Prostate gland (tissue), 2 donors: ENCODE measurements at regions not wholly inside any gene's neighbourhood (a gene's known extent, or its start where the extent isn't known, plus 50 kb on each side); places are given as distances from the start of the nearest gene placed in this dataset.

Experiments used
- DNase-seq: peaks from one replicate; pipeline ENCODE4 v3.0.0-alpha.2; 2019; ENCODE audit warnings: low spot score
- H3K27ac ChIP-seq, 2 donors: fragments of 200-600 bp; sonication (generic); 2 replicates each; pipeline ENCODE4 v1.5.1; 2017 to 2019
- H3K27me3 ChIP-seq: fragments of 200-600 bp; sonication (generic); replicated peaks from 2 replicates; pipeline ENCODE4 v1.5.1; 2019; ENCODE audit not compliant: insufficient read depth
- H3K36me3 ChIP-seq, 2 donors: fragments of 200-600 bp; sonication (generic); 1 replicate in 1 of 2; 2 replicates in 1 of 2; pipeline versions ENCODE4 v1.5.1 to v1.8.1; 2017 to 2019
- H3K4me1 ChIP-seq: fragments of 200-600 bp; sonication (generic); replicated peaks from 2 replicates; pipeline ENCODE4 v1.5.1; 2019
- H3K4me3 ChIP-seq, 2 donors: fragments of 200-600 bp; sonication (generic); 2 replicates each; pipeline ENCODE4 v1.5.1; 2017 to 2019
- H3K9me3 ChIP-seq: fragments of 200-600 bp; sonication (generic); 2 replicates; pipeline ENCODE4 v1.5.1; 2017
- CTCF ChIP-seq, 4 experiments: fragments of 200-600 bp in 2 of 4; fragments of 450-650 bp in 2 of 4; sonication (generic) in 2 of 4; IDR thresholded peaks; 1 replicate in 3 of 4; 2 replicates in 1 of 4; pipeline ENCODE4 v1.5.1; 2016 to 2019; ENCODE audit warnings: antibody characterized with exemption in 4 of 4, mild to moderate bottlenecking in 2 of 4, moderate library complexity in 2 of 4
- POLR2A ChIP-seq: fragments of 450-650 bp; IDR thresholded peaks from one replicate; pipeline ENCODE4 v1.6.1; 2016; ENCODE audit warnings: antibody characterized with exemption, mild to moderate bottlenecking
- POLR2AphosphoS5 ChIP-seq: sonication (generic); formaldehyde crosslinking; IDR thresholded peaks from one replicate; pipeline ENCODE4 v1.6.1; 2017; ENCODE audit warnings: antibody characterized with exemption
- WGBS: methylation state at CpG from one replicate; pipeline ENCODE4 v1.1.5; 2018; 5-methylcytosine and 5-hydroxymethylcytosine counted together
- intact Hi-C: fragments of 100-400 bp; cut with DNase I; formaldehyde crosslinking; loops from one replicate; pipeline ENCODE4 v1.14.2; 2022

- DNase-seq = no peak
- Histone ChIP-seq H3K27ac (no peak overlapping the region), H3K9me3 (no peaks in the 10 kb centered on the region), H3K36me3 (no peaks in the 10 kb centered on the region), H3K4me3 (no peak overlapping the region), H3K4me1 (no peaks in the 10 kb centered on the region), H3K27me3 (no peaks in the 10 kb centered on the region)
- TF ChIP-seq POLR2A (no peak), POLR2AphosphoS5 (no peak), CTCF (IDR thresholded peaks at IDR 0.05) (no peak)
- intact Hi-C loops = no loop called here
- WGBS = 93% methylated on average over 3 of the region's 3 CpGs
Measured at GRCh38 chr2:224206816-224207215, 167.7 kb upstream of the SERPINE2 start.

- H3K36me3 ChIP-seq = no peaks in the 10 kb centered on the region
- TF ChIP-seq CTCF (IDR thresholded peaks at IDR 0.05) (no peak), POLR2A (no peak), POLR2AphosphoS5 (no peak)
- no peak for DNase-seq
- intact Hi-C loops = no loop called here
- H3K4me3 ChIP-seq = no peak overlapping the region
- no peak overlapping the region for H3K27ac ChIP-seq
- 95% methylated on average over 6 of the region's 6 CpGs for WGBS
- no peaks in the 10 kb centered on the region for H3K4me1 ChIP-seq
- no peaks in the 10 kb centered on the region for H3K27me3 ChIP-seq
- no peaks in the 10 kb centered on the region for H3K9me3 ChIP-seq
Measured at GRCh38 chr2:224202281-224202865, 163.3 kb upstream of the SERPINE2 start.

- Histone ChIP-seq H3K27me3 (no peaks in the 10 kb centered on the region), H3K27ac (no peak overlapping the region), H3K4me1 (no peaks in the 10 kb centered on the region), H3K4me3 (no peak overlapping the region), H3K9me3 (no peaks in the 10 kb centered on the region), H3K36me3 (no peaks in the 10 kb centered on the region)
- TF ChIP-seq POLR2A (no peak), CTCF (IDR thresholded peaks at IDR 0.05) (no peak), POLR2AphosphoS5 (no peak)
- no peak for DNase-seq
- intact Hi-C loops = no loop called here
- 42% methylated on average over 5 of the region's 5 CpGs for WGBS
Measured at GRCh38 chr2:224198436-224198835, 159.3 kb upstream of the SERPINE2 start.

GRCh38 chr2:224196810-224197209, 157.7 kb upstream of the SERPINE2 start:
- no peak for DNase-seq
- intact Hi-C loops = no loop called here
- no peaks in the 10 kb centered on the region for H3K9me3 ChIP-seq
- no peak for TF ChIP-seq POLR2A
- TF ChIP-seq CTCF (IDR thresholded peaks at IDR 0.05) = no peak
- no peak for TF ChIP-seq POLR2AphosphoS5
- 75% methylated on average over 2 of the region's 2 CpGs for WGBS
- H3K4me3 ChIP-seq = no peak overlapping the region
- H3K36me3 ChIP-seq = no peaks in the 10 kb centered on the region
- H3K27me3 ChIP-seq = no peaks in the 10 kb centered on the region
- H3K27ac ChIP-seq = no peak overlapping the region
- H3K4me1 ChIP-seq = no peaks in the 10 kb centered on the region

GRCh38 chr2:224195925-224196571, 157.0 kb upstream of the SERPINE2 start:
- no peaks in the 10 kb centered on the region for H3K9me3 ChIP-seq
- no peaks in the 10 kb centered on the region for H3K4me1 ChIP-seq
- intact Hi-C loops = no loop called here
- TF ChIP-seq POLR2A = no peak
- no peak for TF ChIP-seq POLR2AphosphoS5
- no peak for TF ChIP-seq CTCF (IDR thresholded peaks at IDR 0.05)
- no peak overlapping the region for H3K27ac ChIP-seq
- DNase-seq = no peak
- 49% methylated on average over 2 of the region's 2 CpGs for WGBS
- H3K36me3 ChIP-seq = no peaks in the 10 kb centered on the region
- H3K4me3 ChIP-seq = no peak overlapping the region
- H3K27me3 ChIP-seq = no peaks in the 10 kb centered on the region
